Activated CD8-positive, alpha-beta memory T cell treated with anti-CD3 and anti-CD28 coated beads, Interleukin-2, amount 50 U/mL, for 24 hours (primary cell): ENCODE measurements at regions not wholly inside any gene's neighbourhood (a gene's known extent, or its start where the extent isn't known, plus 50 kb on each side); places are given as distances from the start of the nearest gene placed in this dataset.
"Not testable (repeated sequence)": the region's sequence is repeated elsewhere in the genome, so short reads cannot be mapped to it uniquely, and the experiment has no call there.

Experiments used
- DNase-seq: peaks from one replicate; pipeline ENCODE4 v3.0.0-alpha.2; 2020; ENCODE audit errors: extremely low read depth

DNA sequence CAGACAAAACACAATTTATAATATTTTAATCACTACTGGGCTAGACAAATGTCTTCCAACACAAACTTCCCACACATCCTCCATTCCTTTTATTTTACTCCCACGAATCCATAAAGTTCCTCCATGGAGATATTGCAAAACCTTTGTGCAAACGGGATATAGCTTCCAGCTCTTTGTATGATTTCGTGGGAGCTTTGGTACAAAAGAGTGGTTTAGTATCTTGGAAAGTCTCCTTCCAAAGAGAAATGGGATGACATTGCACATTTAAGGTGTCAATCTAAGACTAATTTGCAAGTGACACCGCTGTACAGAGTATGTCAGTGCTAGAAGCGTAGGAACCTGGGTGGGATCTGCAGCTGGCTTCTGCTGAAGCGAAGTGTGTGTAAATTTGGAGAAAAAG is 455.2 kb upstream of the RUNX1 start:
- no peak for DNase-seq

DNA sequence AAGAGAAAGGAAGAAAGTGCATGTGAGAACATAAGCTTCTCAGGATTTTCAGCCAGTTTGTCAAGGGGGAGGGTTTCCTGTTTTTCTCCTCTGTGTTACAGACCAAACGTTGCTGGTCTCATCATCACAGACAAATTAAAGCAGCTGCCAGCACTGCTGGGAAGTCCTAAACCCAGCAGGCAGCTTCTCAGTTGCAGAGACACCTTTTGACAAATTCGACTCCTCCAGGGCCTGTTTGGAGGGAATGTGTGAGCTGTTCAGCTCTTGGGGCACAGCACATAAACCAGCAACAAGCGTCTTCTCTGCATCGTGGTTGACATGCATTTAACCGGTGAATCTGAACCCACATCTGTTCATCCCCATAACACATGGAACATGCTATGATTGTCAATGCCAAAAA is 454.6 kb upstream of the RUNX1 start:
- DNase-seq: no peak

DNA sequence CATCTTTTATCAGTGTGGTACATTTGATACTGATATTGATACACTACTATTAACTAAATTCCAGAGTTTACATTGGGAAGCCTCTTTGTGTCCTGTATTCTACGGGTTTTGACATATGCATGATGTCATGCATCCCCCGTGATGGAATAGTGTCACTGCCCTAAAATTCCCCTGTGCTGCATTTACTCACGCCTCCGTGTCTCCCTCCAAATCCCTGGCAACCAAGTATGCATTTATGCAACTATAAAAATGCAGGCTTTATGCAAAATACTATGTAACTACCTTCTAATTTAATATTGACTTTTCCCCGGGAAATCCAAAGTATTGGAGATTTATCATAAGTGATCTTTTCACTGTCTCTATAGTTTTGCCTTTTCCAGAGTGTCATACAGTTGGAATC is 453.7 kb upstream of the RUNX1 start:
- DNase-seq: no peak

DNA sequence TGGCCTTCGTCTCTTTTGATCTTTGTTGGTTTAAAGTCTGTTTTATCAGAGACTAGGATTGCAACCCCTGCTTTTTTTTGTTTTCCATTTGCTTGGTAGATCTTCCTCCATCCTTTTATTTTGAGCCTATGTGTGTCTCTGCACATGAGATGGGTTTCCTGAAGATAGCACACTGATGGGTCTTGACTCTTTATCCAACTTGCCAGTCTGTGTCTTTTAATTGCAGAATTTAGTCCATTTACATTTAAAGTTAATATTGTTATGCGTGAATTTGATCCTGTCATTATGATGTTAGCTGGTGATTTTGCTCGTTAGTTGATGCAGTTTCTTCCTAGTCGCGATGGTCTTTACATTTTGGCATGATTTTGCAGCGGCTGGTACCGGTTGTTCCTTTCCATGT is 448.4 kb upstream of the RUNX1 start:
- DNase-seq: not testable (repeated sequence)

DNA sequence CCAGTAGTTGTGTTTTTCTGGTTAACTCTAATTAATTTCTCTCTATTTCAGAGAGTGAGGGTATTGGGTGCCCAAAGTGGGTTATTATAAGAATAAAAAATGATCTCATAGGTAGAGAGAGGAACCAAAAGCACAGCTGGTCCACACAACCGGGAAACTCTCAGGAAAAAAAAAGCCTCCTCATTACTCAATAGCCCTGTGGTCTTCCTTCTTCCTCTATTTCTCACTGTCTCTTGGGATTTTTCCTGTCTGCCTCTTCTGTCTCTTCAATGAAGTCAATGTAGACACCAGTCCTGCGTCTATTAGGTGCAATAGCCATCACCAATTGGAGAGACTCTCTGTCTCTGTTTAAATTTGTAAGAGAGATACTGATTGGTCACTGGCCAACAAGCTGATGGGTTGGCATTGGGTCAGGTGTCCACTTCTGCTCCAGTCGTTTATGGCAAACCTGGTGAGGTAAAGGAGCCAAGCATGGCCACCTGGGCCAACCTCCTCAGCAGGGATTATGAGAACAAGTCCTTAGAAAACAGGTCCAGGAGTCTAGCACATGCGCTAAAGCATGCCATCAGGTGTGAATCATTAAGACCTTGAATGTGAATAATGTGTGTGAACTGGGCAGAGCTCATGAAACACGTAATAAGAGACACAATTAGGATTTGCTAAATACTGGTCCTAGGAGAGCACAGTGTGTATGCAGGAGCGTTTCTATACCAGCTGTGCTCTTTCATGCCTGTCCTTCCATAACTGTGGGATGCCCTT is 443.0 kb upstream of the RUNX1 start:
- DNase-seq: no peak

DNA sequence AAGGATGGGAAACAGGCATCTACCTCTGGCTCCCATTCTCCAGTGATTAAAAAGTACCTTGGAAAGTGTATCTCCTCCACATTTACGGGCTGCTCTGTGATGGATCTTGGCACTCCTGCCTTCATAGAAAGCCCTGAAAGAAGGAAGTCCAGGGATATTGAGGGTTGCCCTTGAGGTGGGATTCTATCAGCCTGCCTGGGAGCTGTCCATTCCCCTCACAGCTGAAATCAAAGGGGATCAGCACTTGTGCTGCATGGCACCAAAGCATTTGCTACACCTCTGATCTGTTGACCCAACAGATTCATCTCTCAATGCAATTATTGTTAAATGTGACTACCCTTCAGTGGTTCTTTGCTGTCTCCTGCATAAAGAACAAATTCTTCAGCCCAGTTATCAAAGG is 442.0 kb upstream of the RUNX1 start:
- DNase-seq: no peak

DNA sequence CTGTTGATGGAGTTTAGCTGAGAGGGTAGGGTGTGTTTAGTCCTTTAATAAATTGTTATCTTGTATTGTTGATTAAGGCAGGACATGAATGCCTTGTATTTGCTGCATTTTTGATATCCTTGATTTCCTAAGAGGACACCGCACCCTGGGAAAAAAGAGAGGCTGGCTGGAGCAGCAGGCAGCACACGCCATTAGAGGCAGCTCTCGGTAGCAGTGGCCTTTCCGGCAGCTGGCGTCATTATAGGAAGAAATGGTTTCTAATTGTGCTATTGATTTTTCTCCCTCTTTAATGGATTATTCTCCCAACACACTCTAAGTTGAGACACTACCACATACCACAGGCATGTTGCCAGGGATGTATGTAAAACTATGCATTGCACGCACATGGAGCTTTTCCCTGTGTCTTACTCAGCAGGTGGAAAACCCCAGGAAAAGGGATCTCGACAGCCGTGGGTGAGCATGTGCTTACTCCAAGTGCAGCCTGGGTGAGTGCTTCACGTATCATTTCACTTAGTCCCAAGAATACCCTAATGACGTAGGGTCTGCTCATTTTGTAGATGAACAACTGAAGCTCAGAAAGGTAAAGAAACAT is 440.4 kb upstream of the RUNX1 start:
- DNase-seq: no peak

DNA sequence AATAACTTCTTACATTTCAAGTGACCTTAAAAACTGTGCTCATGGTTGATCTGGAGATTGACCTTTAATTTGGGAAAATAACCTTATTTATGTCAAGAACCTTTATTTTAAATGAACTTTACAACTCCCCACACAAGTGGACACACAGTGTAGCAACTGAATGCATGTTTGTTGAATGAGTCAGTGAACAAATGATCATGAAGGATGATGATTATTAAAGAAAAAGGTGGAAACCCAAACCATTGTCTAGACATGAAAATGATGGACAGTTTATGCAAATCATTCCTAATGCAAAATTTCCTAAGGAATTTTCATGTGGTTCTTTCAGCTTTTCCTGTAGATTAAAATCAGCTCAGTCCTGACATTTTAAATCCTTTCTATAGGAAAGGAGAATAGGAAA is 439.8 kb upstream of the RUNX1 start:
- DNase-seq: no peak

DNA sequence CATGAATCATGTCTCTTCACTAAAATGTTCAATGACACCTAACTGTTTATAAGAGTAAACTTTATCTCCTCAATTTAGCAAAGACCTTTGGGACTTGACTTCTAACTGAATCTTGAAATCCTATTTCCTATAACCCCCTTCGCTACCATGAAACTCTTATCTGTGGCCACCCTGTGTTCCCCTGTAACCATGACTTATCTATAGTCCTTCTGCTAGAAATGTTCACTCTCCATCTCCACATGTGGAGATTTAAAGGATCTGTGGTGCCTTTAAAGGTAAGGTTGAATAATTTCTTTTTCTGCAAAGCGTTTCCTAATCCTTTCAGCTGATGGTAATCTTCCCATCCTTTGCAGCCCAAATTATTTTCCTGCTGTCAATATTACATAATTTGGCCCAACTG is 436.3 kb upstream of the RUNX1 start:
- no peak for DNase-seq

DNA sequence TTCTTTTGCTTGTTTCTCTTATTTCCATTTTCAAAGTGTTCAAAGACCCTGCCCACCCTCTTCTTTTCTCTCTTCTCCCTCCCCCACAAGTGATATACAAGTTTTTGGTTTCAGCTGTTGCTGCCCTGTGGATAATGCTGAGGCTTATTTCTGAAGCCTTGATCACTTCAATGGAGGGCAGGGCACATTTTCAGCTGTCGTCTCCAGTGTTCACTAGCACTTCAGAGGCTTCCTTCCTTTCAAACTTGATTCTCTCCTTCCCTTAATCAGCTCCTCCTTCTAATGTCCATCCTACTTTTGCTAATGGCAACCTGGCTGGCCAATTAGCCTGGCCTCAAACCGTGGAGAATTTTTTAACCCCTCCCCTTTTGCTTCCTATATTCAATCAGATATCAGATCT is 435.7 kb upstream of the RUNX1 start:
- no peak for DNase-seq

DNA sequence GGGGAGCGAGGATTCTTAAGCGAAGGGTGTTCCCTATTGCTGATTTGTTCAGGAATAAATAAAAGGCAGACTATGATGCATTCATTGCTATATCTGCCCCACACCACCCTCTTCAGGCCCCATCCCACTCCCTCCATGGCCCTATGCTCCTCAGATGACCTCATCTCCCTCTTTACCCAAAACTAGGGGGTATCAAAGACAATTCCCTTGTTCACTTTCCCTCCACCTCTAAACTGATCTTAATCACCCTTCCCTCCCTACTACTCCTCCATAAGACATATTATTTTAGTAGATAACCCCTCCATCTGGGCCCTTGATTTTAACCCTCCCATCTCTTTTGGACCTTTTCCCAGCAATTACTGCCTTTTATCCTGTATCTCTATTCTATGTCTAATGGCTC is 434.9 kb upstream of the RUNX1 start:
- DNase-seq: no peak

DNA sequence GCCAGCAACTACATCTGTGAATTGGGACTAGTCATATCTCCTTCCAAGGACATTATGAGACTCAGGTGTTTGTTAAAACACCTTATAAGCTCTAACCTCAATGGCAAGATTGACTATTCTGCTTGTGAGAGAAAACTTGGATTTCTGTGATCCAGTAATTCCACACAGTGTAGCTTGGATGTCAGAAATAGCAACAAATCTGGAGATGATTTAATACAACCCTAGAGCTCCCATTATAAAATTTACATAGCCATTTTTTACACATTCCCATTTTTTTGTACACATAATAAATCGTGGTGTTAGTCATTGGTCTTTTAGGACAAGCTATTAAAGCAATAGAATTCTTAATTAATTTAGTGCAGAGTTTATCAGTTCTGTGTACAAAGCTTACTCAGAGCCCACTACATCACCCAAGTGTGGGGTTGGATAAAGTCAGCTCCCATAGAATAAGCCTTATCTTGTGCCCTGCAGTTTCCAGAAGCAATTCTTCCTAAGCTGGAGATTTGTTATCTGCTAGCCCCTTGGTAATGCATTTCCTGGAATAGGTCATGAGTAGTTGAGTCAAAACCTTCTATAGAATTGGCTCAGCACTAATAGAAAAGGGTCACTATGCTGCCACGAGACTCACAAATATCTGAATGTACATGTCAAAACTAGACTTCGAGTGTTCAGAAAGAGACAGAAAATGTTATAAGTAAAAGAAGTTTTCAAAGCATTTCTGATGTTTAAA is 434.0 kb upstream of the RUNX1 start:
- DNase-seq: no peak

DNA sequence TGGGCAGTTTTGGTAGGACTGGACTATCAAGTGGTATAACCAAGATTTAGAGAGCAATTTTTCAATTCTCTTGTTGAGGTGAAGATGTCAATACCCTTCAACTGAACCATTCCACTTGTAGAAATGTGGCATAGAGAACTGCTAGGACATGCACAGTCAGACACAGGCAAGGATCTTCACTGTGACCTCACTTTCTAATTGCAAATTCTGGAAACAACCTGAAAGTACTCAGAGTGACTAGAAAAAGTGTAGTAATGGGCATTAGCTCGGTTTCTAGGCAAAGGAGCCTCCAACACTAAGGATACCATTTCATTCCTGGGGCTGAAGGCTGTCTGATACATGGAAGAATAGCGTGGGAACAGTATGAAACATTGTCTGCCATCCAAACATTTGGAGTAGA is 433.0 kb upstream of the RUNX1 start:
- DNase-seq: no peak

DNA sequence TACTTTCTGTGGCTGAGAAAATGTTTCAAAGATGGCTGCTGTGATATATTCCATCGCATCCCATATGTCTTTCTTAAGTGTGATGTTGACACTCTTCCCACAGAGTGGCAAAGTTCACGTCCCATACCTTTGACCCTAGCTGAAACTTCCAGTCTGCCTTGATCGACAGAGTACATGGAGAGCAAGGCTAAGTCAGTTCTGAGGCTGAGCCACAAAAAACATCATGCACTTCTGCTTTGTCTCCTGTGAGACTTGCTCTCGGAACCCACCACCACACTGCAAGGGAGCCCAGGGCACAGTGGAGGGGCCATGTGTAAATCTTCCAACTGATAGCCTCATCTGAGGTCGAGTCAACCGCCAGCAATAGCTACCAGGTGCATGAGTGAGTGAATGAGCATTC is 431.9 kb upstream of the RUNX1 start:
- no peak for DNase-seq

DNA sequence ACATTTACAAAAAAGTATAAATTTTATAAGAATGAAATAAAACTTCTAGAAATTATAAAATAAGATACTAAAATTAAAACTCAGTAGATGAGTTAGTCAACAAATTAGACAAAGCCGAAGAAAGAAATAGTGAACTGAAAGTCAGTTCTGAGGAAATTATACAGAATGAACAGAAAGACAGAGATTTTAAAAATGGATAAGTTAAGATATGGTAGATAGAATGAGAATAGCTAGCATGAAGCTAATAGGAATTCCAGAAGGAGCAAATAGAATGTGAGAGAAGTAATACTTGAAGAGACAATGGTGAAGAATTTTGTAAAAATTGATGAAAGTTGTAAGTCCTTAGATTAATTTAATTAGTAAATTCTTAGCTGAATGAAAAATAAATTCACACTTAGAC is 430.4 kb upstream of the RUNX1 start:
- DNase-seq: no peak

DNA sequence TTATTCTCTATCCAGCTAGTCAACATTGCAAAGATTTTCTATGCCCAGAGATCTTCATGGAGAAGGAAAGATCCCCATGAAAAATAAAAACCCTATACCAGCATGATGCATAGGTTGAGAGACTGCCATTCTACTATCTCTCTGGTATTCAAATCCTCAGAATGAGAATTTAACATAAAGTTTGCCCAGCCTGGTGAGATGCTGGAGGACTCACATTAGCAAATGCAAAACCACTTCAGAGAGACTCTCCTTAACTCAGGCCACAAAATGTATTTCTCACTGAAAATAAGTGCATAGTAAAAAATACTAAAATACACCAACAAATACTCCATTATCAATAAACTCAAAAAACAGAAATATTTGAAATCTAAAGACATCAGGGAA is 430.0 kb upstream of the RUNX1 start:
- no peak for DNase-seq

DNA sequence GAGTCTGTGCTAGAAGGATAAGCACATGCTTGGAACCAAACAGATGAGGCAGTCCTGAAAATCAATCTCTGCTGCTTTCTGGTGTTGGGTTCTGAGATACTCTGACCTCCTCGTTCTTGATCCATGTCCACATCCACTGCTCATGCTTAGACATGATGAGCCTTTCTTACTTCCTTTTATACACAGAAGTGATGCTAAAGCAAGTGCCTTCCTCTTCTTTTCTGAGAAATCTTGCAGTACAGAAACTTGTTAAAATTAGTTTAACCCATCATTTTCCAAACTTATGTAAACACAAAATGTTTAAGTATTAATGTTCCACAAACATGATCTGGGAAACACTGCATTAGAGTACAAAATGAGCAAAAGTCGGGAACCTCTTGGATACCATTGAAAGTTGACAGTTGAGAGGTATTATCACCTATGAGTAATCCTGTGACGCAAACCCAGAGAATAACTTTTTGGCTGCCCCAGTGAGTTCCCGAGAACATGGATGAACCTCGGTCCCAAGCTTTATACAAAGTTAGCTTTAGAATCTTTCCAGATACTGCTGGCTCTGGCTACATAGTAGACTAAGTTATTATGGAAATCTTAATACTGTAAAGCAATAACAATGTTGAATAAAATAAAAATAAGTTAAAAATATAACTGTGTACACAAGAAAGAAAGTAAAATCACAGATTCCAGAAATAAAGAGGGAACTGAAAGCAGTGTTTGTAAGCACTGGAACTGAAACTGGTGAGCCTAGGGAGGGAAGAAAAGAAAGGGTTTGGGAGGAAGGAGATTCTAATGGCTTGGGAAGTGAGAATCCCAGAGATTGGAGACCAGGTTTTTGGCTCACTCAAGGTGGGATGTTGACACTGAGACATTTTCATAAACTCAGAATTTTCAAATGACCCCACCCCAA is 429.3 kb upstream of the RUNX1 start:
- no peak for DNase-seq

DNA sequence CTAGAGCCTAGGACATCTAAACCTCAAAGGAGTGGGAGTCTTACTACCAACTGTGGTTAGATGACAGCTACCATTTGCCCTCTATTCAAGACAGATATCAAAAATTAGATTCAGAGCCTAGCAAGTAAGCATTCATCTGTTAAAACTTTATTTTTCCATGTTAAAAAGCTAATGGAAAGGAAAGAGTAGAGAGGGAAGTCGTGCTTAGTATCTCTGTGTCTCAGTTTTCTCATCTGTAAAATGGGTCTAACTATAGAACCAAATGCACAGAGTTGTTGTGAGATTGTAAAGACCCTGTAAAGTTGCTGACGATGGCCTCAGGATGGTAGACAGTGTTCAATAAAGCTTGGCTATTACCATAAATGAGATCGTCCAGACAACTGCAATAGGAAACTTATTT is 428.5 kb upstream of the RUNX1 start:
- DNase-seq: no peak

DNA sequence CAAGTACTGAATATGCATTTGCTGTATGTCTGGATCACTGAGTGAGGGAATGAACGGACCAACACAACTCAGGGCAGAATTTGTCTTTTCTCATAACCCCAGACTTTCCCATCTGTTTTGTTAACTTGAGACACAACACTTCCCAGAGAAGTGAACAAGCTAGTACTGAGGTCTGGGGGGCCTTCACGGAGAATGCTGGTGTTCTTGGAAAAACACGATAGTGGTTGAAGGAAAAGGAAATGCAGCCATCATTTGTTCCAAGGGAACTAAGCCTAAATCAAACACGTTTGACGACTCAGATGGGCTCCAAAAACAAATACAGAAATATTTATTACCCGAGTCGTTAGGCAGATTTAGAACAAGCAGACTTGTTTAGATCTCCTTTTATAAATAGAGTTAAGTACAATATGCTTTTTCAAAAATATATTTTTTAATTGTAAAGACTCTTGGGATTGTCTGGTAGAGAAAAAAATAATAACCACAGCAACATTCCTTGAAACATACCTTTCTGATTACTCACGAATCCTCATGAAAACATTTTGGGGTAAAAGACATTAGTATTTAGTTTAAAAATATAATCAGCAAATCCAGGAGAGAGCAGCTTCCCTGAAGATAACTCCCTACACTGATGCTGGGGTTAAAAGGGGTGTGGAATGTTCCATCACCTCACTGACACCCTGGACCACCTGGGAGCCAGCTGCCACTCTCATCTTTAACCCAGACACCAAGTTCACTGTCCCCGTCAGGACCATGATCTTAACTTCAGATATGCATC is 427.7 kb upstream of the RUNX1 start:
- DNase-seq: no peak

DNA sequence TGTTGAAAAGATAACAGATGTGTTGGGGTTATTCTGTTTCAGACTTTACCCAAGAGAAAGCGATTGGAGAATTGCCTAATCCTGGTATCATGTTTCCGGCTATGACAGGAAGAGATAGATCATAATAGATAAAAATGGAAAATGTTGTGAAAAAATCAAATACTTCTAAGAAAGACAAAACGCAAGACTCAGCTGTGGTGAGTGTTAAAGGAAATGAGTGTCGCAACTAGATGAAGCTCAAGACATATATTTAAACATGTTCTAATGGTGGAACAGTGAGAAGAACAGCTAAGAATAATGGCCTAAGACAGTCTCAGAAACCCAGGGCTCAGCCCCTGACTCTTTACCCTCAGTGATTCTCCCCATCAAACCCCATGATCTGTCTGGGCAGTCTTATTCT is 426.7 kb upstream of the RUNX1 start:
- DNase-seq: no peak

DNA sequence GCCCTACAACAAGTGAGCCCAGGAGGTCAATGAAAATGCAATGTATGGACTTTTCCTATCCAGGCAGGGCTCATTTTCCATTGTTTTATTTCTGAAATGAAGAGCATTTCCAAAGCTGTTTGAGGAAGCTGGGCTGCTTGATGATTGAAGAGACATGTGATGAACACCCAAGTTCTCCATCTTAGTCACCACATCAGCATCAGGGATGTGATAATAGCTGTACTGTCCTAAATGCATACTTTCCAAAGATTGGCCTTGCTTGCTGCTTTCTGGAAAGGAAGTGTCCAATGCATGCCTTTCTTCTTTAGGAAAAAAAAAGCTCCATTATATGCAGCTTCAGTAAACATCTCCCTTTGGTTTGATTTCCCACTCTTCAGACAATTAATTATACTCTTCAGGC is 425.9 kb upstream of the RUNX1 start:
- DNase-seq: no peak

DNA sequence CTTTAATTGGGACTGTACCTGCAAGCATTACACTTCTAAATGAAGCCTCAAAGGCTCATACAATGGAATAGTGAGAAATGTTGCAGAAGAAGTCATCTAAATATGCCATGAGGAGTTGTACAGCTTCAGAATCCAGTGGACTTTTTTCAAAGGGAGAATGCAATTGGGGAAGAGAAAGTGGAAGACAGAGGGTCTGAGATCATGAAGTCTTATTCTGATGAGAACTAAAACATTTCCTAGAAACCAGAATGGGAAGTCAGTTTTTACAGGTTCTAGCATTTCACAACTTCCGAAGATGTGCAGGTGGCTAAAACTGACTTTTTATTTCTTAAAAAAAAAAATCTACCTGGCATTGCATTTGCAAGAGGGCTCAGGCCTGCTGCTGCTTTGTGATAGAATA is 424.4 kb upstream of the RUNX1 start:
- DNase-seq: no peak
